Loucy (cell line): ENCODE measurements at regions not wholly inside any gene's neighbourhood (a gene's known extent, or its start where the extent isn't known, plus 50 kb on each side); places are given as distances from the start of the nearest gene placed in this dataset.

Experiments used
- H2AFZ ChIP-seq: fragments of 200-600 bp; sonication (generic); 2 replicates; pipeline ENCODE4 v1.6.0; 2016; ENCODE audit warnings: antibody characterized with exemption, mild to moderate bottlenecking, low read length, moderate library complexity
- H3F3A ChIP-seq: fragments of 200-600 bp; 2 replicates; pipeline ENCODE4 v1.6.0; 2016; ENCODE audit warnings: antibody characterized with exemption, low read depth, mild to moderate bottlenecking
- H3K27me3 ChIP-seq: fragments of 200-600 bp; sonication (generic); 2 replicates; pipeline ENCODE4 v1.6.1; 2014; ENCODE audit warnings: low read length, mild to moderate bottlenecking; ENCODE audit not compliant: insufficient read depth, poor library complexity, severe bottlenecking
- H3K36me3 ChIP-seq: fragments of 200-600 bp; sonication (generic); 2 replicates; pipeline ENCODE4 v1.6.1; 2016; ENCODE audit warnings: low read length; ENCODE audit not compliant: insufficient read depth
- H3K4me1 ChIP-seq: fragments of 200-600 bp; sonication (generic); 2 replicates; pipeline ENCODE4 v1.5.1; 2014; ENCODE audit warnings: low read length, mild to moderate bottlenecking; ENCODE audit not compliant: insufficient read depth, poor library complexity, severe bottlenecking
- H3K4me2 ChIP-seq: fragments of 200-600 bp; sonication (generic); 2 replicates; pipeline ENCODE4 v1.6.0; 2014; ENCODE audit warnings: antibody characterized with exemption, low read length, low read depth, mild to moderate bottlenecking; ENCODE audit not compliant: poor library complexity, severe bottlenecking
- H3K4me3 ChIP-seq: fragments of 200-600 bp; sonication (generic); 2 replicates; pipeline ENCODE4 v1.5.1; 2014; ENCODE audit warnings: low read length, mild to moderate bottlenecking, mixed read lengths; ENCODE audit not compliant: poor library complexity, severe bottlenecking
- H3K79me2 ChIP-seq: fragments of 200-600 bp; sonication (generic); 2 replicates; pipeline ENCODE4 v1.6.1; 2014; ENCODE audit warnings: low read length; ENCODE audit not compliant: insufficient read depth
- H3K9ac ChIP-seq: fragments of 200-600 bp; sonication (generic); 2 replicates; pipeline ENCODE4 v1.6.0; 2014; ENCODE audit warnings: mild to moderate bottlenecking, low read depth, low read length, moderate library complexity; ENCODE audit not compliant: poor library complexity, severe bottlenecking
- H3K9me2 ChIP-seq: fragments of 200-600 bp; sonication (generic); replicated peaks from 2 replicates; pipeline ENCODE4 v1.6.1; 2016; ENCODE audit warnings: low read depth, low read length, mixed read lengths
- H3K9me3 ChIP-seq: fragments of 200-600 bp; sonication (generic); 2 replicates; pipeline ENCODE4 v1.6.1; 2014; ENCODE audit warnings: mild to moderate bottlenecking, antibody characterized with exemption, low read length, low read depth; ENCODE audit not compliant: insufficient read depth
- H4K20me1 ChIP-seq: fragments of 200-600 bp; sonication (generic); 2 replicates; pipeline ENCODE4 v1.6.0; 2014; ENCODE audit warnings: antibody characterized with exemption, low read length, mild to moderate bottlenecking; ENCODE audit not compliant: insufficient read depth, poor library complexity, severe bottlenecking
- CTCF ChIP-seq: fragments of 200-600 bp; sonication (generic); conservative IDR thresholded peaks from 2 replicates; pipeline ENCODE4 v1.5.1; 2014; ENCODE audit warnings: mild to moderate bottlenecking, antibody characterized with exemption, low read length
- EZH2phosphoT487 ChIP-seq: fragments of 200-600 bp; IDR thresholded peaks from 2 replicates; pipeline ENCODE4 v1.6.1; 2018; ENCODE audit warnings: antibody characterized with exemption, mild to moderate bottlenecking, moderate library complexity, borderline replicate concordance

GRCh38 chr11:45075952-45076351 lies 70.5 kb upstream of the PRDM11 start:
- H3K9ac ChIP-seq: no peak overlapping the region
- no peaks in the 10 kb centered on the region for H3K27me3 ChIP-seq
- no peak overlapping the region for H3K4me3 ChIP-seq
- no peaks in the 10 kb centered on the region for H3K36me3 ChIP-seq
- no peak for TF ChIP-seq EZH2phosphoT487
- TF ChIP-seq CTCF: no peak
- H3K4me1 ChIP-seq: peaks cover 53% of the 10 kb centered on the region
- no peaks in the 10 kb centered on the region for H3K79me2 ChIP-seq
- no peaks in the 10 kb centered on the region for H3F3A ChIP-seq
- no peaks in the 10 kb centered on the region for H4K20me1 ChIP-seq
- no peak overlapping the region for H2AFZ ChIP-seq
- no peak overlapping the region for H3K4me2 ChIP-seq
- no peaks in the 10 kb centered on the region for H3K9me3 ChIP-seq
- H3K9me2 ChIP-seq: no peaks in the 10 kb centered on the region

DNA sequence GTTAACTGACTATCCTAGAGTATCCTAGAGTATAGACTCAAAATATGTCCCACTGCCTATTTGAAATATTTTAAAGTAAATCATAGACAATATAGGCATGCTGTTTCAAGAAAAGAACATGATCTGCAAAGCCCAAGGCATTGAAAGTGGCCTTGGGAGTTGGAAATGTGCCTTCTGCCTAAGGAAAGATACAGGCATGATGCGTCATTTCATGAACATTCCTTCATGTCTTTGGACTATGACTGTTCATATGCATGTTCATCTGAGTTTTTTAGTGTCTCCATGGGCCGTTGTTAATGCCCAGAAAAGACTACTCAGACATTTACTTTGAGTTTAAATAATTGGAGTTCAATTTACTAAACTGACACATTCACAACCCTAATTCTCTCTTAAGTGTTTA lies 69.7 kb upstream of the PRDM11 start:
- H3K4me2 ChIP-seq: no peak overlapping the region
- peaks cover 56% of the 10 kb centered on the region for H3K4me1 ChIP-seq
- TF ChIP-seq CTCF (no peak), EZH2phosphoT487 (no peak)
- H3K79me2 ChIP-seq: no peaks in the 10 kb centered on the region
- no peaks in the 10 kb centered on the region for H3F3A ChIP-seq
- H3K36me3 ChIP-seq: no peaks in the 10 kb centered on the region
- H4K20me1 ChIP-seq: no peaks in the 10 kb centered on the region
- no peaks in the 10 kb centered on the region for H3K9me3 ChIP-seq
- H3K9me2 ChIP-seq: no peaks in the 10 kb centered on the region
- no peak overlapping the region for H3K9ac ChIP-seq
- no peaks in the 10 kb centered on the region for H3K27me3 ChIP-seq
- no peak overlapping the region for H2AFZ ChIP-seq
- no peak overlapping the region for H3K4me3 ChIP-seq

- Histone ChIP-seq H3K4me3 (no peak overlapping the region), H3K27me3 (no peaks in the 10 kb centered on the region), H3K9me2 (no peaks in the 10 kb centered on the region), H3K9me3 (no peaks in the 10 kb centered on the region), H3F3A (no peaks in the 10 kb centered on the region), H3K4me2 (peak overlapping the region; percentile 66), H3K79me2 (no peaks in the 10 kb centered on the region), H3K9ac (no peak overlapping the region), H4K20me1 (no peaks in the 10 kb centered on the region), H3K4me1 (peaks cover 58% of the 10 kb centered on the region), H3K36me3 (no peaks in the 10 kb centered on the region), H2AFZ (no peak overlapping the region)
- TF ChIP-seq CTCF (no peak), EZH2phosphoT487 (no peak)
Measured at GRCh38 chr11:45078236-45079074, 68.0 kb upstream of the PRDM11 start.
